Osteoblast (primary cell): ENCODE measurements at regions not wholly inside any gene's neighbourhood (a gene's known extent, or its start where the extent isn't known, plus 50 kb on each side); places are given as distances from the start of the nearest gene placed in this dataset.

Experiments
- DNase-seq: peaks from one replicate; pipeline ENCODE4 v3.0.0; 2011; ENCODE audit warnings: low spot score, mixed read lengths; ENCODE audit not compliant: insufficient read length; ENCODE audit errors: missing footprints
- H2AFZ ChIP-seq: 2 replicates; pipeline ENCODE4 v1.6.0; 2011; ENCODE audit warnings: mild to moderate bottlenecking, low read length
- H3K27ac ChIP-seq: 2 replicates; pipeline ENCODE4 v1.5.1; 2011; ENCODE audit warnings: mild to moderate bottlenecking, low read depth, low read length, moderate library complexity
- H3K27me3 ChIP-seq: 2 replicates; pipeline ENCODE4 v1.6.0; 2012; ENCODE audit warnings: mild to moderate bottlenecking, control low read depth, inconsistent platforms, low read length, moderate library complexity; ENCODE audit not compliant: insufficient read depth
- H3K36me3 ChIP-seq: 2 replicates; pipeline ENCODE4 v1.5.1; 2011; ENCODE audit warnings: mild to moderate bottlenecking, low read length, control low read depth, moderate library complexity; ENCODE audit not compliant: insufficient read depth
- H3K4me1 ChIP-seq: 2 replicates; pipeline ENCODE4 v1.5.1; 2011; ENCODE audit warnings: mild to moderate bottlenecking, low read length, control low read depth, moderate library complexity; ENCODE audit not compliant: insufficient read depth
- H3K4me2 ChIP-seq: 2 replicates; pipeline ENCODE4 v1.6.0; 2011; ENCODE audit warnings: mild to moderate bottlenecking, low read length; ENCODE audit not compliant: insufficient read depth
- H3K4me3 ChIP-seq: fragments of 200-600 bp; sonication (generic); 3 replicates; pipeline ENCODE4 v1.5.1; 2012; ENCODE audit warnings: mild to moderate bottlenecking, low read length, inconsistent platforms; ENCODE audit not compliant: insufficient read depth
- H3K79me2 ChIP-seq: 2 replicates; pipeline ENCODE4 v1.6.0; 2012; ENCODE audit warnings: mild to moderate bottlenecking, low read length, control low read depth, inconsistent platforms; ENCODE audit not compliant: insufficient read depth
- H3K9me3 ChIP-seq: 2 replicates; pipeline ENCODE4 v1.5.1; 2011; ENCODE audit warnings: low read depth, low read length, control low read depth
- H4K20me1 ChIP-seq: 2 replicates; pipeline ENCODE4 v1.6.0; 2012; ENCODE audit warnings: mild to moderate bottlenecking, low read length, control low read depth; ENCODE audit not compliant: insufficient read depth
- TF ChIP-seq, protein P1 (sequence below): IDR thresholded peaks from 2 replicates; pipeline ENCODE4 v1.5.1; 2011; ENCODE audit warnings: mild to moderate bottlenecking, low read depth, low read length, moderate library complexity; ENCODE audit errors: extremely low read depth

DNA sequence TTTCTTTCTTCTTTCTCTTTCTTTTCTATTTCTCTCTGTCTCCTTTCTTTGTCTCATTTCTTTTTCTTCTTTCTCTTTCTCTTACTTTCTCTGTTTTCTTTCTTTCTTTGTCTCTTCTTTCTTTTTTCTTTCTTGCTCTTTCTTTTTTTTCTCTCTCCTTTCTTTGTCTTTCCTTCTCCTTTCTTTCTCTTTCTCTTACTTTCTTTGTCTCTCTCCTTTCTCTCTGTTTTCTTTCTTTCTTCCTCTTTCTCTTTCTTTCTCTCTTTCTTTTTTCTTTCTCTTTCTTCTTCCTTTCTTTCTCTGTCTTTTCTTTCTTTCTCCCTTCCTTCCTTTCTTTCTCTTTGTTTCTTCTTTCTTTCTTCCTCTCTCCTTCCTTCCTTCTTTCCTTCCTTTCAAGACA lies 184.8 kb downstream of the CRLF2 start:
- H3K4me1 ChIP-seq: no peaks in the 10 kb centered on the region
- H3K27me3 ChIP-seq: no peaks in the 10 kb centered on the region
- H3K27ac ChIP-seq: no peak overlapping the region
- H4K20me1 ChIP-seq: no peaks in the 10 kb centered on the region
- no peaks in the 10 kb centered on the region for H3K9me3 ChIP-seq
- no peak overlapping the region for H3K4me2 ChIP-seq
- DNase-seq: no peak
- H2AFZ ChIP-seq: no peak overlapping the region
- H3K4me3 ChIP-seq: no peak overlapping the region
- no peaks in the 10 kb centered on the region for H3K36me3 ChIP-seq
- H3K79me2 ChIP-seq: no peaks in the 10 kb centered on the region
- TF ChIP-seq, protein P1, sequence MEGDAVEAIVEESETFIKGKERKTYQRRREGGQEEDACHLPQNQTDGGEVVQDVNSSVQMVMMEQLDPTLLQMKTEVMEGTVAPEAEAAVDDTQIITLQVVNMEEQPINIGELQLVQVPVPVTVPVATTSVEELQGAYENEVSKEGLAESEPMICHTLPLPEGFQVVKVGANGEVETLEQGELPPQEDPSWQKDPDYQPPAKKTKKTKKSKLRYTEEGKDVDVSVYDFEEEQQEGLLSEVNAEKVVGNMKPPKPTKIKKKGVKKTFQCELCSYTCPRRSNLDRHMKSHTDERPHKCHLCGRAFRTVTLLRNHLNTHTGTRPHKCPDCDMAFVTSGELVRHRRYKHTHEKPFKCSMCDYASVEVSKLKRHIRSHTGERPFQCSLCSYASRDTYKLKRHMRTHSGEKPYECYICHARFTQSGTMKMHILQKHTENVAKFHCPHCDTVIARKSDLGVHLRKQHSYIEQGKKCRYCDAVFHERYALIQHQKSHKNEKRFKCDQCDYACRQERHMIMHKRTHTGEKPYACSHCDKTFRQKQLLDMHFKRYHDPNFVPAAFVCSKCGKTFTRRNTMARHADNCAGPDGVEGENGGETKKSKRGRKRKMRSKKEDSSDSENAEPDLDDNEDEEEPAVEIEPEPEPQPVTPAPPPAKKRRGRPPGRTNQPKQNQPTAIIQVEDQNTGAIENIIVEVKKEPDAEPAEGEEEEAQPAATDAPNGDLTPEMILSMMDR: no peak

DNA sequence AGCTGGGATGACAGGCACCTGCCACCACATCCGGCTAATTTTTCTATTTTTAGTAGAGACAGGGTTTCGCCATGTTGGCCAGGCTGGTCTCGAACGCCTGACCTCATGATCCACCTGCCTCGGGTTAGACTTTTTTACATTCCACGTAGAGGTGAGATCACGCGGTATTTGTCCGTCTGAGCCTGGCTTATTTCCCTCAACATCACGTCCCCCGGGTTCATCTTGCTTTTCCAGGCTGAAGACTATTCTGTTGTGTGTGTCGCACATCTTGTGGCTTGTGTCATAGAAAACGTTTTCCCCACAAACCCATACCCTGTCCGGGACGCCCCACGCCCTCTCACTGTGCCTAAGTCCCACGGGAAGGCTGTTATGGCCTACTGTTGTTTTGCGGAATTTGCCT lies 185.3 kb downstream of the CRLF2 start:
- TF ChIP-seq, protein P1: no peak
- no peaks in the 10 kb centered on the region for H3K9me3 ChIP-seq

DNA sequence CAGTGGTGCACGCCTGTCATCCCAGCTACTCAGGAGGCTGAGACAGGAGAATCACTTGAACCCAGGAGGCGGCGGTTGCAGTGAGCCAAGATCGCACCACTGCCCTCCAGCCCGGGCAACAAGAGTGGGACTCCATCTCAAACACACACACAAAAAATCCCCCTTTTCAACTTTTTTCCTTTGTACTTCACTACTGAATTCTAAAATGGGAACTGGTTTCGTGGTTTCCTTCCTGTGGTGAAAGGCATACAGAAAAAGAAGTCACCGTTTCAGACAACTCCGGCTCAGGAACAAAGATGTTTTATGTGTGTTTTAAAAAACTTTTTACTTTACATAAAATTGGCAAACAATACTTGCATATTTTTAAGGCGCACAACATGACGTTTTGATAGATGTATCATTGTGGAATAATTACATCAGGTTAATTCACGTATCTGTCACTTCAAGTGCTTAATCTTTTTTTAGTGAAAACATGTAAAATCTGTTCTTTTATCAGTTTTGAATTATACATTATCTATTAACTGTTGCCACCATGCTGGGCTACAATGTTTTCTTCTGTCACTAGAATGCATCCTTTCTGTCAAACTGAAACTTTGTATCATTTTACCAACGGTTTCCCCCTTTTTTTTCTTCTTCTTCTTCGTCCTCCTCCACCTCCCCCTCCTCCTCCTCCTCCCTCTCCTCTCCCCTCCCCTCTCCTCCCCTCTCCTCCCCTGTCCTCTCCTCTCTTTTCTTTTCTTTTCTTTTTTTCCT lies 186.0 kb downstream of the CRLF2 start:
- no peak overlapping the region for H3K4me2 ChIP-seq
- H3K4me3 ChIP-seq: no peak overlapping the region
- H2AFZ ChIP-seq: no peak overlapping the region
- no peaks in the 10 kb centered on the region for H3K4me1 ChIP-seq
- peak; percentile 55 for DNase-seq
- no peaks in the 10 kb centered on the region for H3K27me3 ChIP-seq
- no peak overlapping the region for H3K27ac ChIP-seq
- H3K79me2 ChIP-seq: no peaks in the 10 kb centered on the region
- H3K9me3 ChIP-seq: no peaks in the 10 kb centered on the region
- no peaks in the 10 kb centered on the region for H3K36me3 ChIP-seq
- H4K20me1 ChIP-seq: no peaks in the 10 kb centered on the region
- TF ChIP-seq, protein P1: no peak

More for the DNA sequence above, 185.3 kb downstream of the CRLF2 start:
- no peak overlapping the region for H3K27ac ChIP-seq
- no peak for DNase-seq
- no peak overlapping the region for H3K4me3 ChIP-seq
- no peaks in the 10 kb centered on the region for H4K20me1 ChIP-seq
- H3K27me3 ChIP-seq: no peaks in the 10 kb centered on the region
- H3K36me3 ChIP-seq: no peaks in the 10 kb centered on the region
- no peak overlapping the region for H2AFZ ChIP-seq
- no peaks in the 10 kb centered on the region for H3K79me2 ChIP-seq
- no peaks in the 10 kb centered on the region for H3K4me1 ChIP-seq
- no peak overlapping the region for H3K4me2 ChIP-seq

DNA sequence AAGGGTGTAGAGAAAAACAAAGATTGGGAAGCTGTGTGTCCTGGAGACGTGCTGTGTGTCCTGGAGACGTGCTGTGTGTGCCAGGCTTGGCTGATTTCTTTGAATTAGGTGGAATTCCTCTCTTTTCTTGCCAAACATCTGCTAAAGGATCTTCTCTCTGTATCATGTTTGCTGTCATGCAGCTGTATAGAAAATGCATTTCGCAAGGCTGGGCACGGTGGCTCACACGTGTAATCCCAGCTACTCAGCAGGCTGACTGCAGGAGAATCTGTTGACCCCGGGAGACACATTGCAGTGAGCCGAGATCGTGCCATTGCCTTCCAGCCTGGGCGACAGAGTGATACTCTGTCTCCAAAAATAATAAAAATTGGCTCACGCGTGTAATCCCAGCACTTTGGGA lies 187.0 kb downstream of the CRLF2 start:
- DNase-seq: no peak
- Histone ChIP-seq H3K27ac (no peak overlapping the region), H3K9me3 (no peaks in the 10 kb centered on the region), H3K4me1 (no peaks in the 10 kb centered on the region), H2AFZ (no peak overlapping the region), H3K79me2 (no peaks in the 10 kb centered on the region), H3K36me3 (no peaks in the 10 kb centered on the region), H3K4me2 (no peak overlapping the region), H3K4me3 (no peak overlapping the region), H3K27me3 (no peaks in the 10 kb centered on the region), H4K20me1 (no peaks in the 10 kb centered on the region)
- TF ChIP-seq, protein P1: no peak
